Gastroesophageal sphincter (tissue), 3 donors: ENCODE measurements at regions not wholly inside any gene's neighbourhood (a gene's known extent, or its start where the extent isn't known, plus 50 kb on each side); places are given as distances from the start of the nearest gene placed in this dataset.

ENCODE experiments used
- CTCF ChIP-seq, 4 experiments: fragments of 200-600 bp in 2 of 4; fragments of 450-650 bp in 2 of 4; sonication (generic) in 1 of 4; IDR thresholded peaks; one replicate each; pipeline ENCODE4 v1.5.1; 2017 to 2019; ENCODE audit warnings: antibody characterized with exemption in 4 of 4, mild to moderate bottlenecking in 2 of 4, moderate library complexity in 2 of 4
- POLR2AphosphoS5 ChIP-seq: sonication (generic); formaldehyde crosslinking; IDR thresholded peaks from one replicate; pipeline ENCODE4 v1.6.1; 2017; ENCODE audit warnings: antibody characterized with exemption

DNA sequence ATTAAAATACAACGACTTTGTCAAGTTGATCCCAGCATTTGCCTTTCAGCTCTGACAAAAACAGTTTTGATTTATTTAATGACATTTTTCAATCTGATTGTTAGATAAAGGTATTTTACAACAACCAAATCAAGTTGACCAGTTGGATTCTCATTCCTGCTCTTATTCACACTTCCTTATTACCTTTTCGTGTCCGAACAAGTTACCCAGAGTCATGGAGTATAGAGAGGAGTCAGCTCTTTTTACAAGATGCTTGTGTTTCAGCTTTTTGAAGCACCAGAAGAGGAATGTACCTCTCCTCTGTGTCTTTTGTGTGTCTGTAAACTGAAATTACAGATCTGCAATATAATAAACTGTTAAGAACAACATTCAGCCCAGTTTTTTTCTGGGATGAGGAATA lies 151.3 kb upstream of the TMEM161B start:
- no peak for TF ChIP-seq POLR2AphosphoS5
- no peak for TF ChIP-seq CTCF (IDR thresholded peaks at IDR 0.05)
